ENCODE measurements at regions not wholly inside any gene's neighbourhood (a gene's known extent, or its start where the extent isn't known, plus 50 kb on each side); places are given as distances from the start of the nearest gene placed in this dataset.

- TF ChIP-seq, protein P1, sequence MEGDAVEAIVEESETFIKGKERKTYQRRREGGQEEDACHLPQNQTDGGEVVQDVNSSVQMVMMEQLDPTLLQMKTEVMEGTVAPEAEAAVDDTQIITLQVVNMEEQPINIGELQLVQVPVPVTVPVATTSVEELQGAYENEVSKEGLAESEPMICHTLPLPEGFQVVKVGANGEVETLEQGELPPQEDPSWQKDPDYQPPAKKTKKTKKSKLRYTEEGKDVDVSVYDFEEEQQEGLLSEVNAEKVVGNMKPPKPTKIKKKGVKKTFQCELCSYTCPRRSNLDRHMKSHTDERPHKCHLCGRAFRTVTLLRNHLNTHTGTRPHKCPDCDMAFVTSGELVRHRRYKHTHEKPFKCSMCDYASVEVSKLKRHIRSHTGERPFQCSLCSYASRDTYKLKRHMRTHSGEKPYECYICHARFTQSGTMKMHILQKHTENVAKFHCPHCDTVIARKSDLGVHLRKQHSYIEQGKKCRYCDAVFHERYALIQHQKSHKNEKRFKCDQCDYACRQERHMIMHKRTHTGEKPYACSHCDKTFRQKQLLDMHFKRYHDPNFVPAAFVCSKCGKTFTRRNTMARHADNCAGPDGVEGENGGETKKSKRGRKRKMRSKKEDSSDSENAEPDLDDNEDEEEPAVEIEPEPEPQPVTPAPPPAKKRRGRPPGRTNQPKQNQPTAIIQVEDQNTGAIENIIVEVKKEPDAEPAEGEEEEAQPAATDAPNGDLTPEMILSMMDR (IDR thresholded peaks at IDR 0.05): no peak
- no peak for TF ChIP-seq POLR2A (IDR thresholded peaks at IDR 0.05)
Measured at GRCh38 chr2:47728551-47728950, 54.4 kb upstream of the MSH6 start.
